HepG2 (cell line): ENCODE measurements at regions not wholly inside any gene's neighbourhood (a gene's known extent, or its start where the extent isn't known, plus 50 kb on each side); places are given as distances from the start of the nearest gene placed in this dataset.

Experiments used
- ATF2 ChIP-seq: sonication (generic); formaldehyde crosslinking; IDR thresholded peaks from 2 replicates; pipeline ENCODE4 v1.4.0; 2020; ENCODE audit warnings: missing genetic modification reagents
- ATF6 ChIP-seq: sonication (generic); formaldehyde crosslinking; conservative IDR thresholded peaks from 2 replicates; pipeline ENCODE4 v1.4.0; 2020; ENCODE audit warnings: missing genetic modification reagents
- BRD4 ChIP-seq: sonication (generic); formaldehyde crosslinking; IDR thresholded peaks from 2 replicates; pipeline ENCODE4 v1.4.0; 2020; ENCODE audit warnings: missing genetic modification reagents
- FOXC1 ChIP-seq: sonication (generic); formaldehyde crosslinking; IDR thresholded peaks from 2 replicates; pipeline ENCODE4 v1.8.0; 2022; ENCODE audit warnings: mild to moderate bottlenecking, missing genetic modification reagents, borderline replicate concordance
- MIER2 ChIP-seq: IDR thresholded peaks from 2 replicates; pipeline ENCODE4 v1.6.1; 2016; ENCODE audit warnings: missing biosample characterization, missing genetic modification reagents
- PAWR ChIP-seq: sonication (generic); formaldehyde crosslinking; IDR thresholded peaks from 2 replicates; pipeline ENCODE4 v1.4.0; 2020; ENCODE audit warnings: missing genetic modification reagents, mild to moderate bottlenecking, borderline replicate concordance
- PRDM4 ChIP-seq: sonication (generic); formaldehyde crosslinking; IDR thresholded peaks from 2 replicates; pipeline ENCODE4 v1.9.0; 2021; ENCODE audit warnings: missing genetic modification reagents, borderline replicate concordance
- TOE1 ChIP-seq: sonication (generic); formaldehyde crosslinking; IDR thresholded peaks from 2 replicates; pipeline ENCODE4 v1.4.0; 2020; ENCODE audit warnings: mild to moderate bottlenecking, missing genetic modification reagents
- ZBTB21 ChIP-seq: sonication (generic); formaldehyde crosslinking; IDR thresholded peaks from 2 replicates; pipeline ENCODE4 v1.4.0; 2020; ENCODE audit warnings: missing genetic modification reagents
- ZBTB33 ChIP-seq: sonication (generic); formaldehyde crosslinking; IDR thresholded peaks from 2 replicates; pipeline ENCODE4 v1.4.0; 2020; ENCODE audit warnings: missing genetic modification reagents
- ZBTB46 ChIP-seq: sonication (generic); formaldehyde crosslinking; IDR thresholded peaks from 2 replicates; pipeline ENCODE4 v1.4.0; 2020; ENCODE audit warnings: mild to moderate bottlenecking, missing genetic modification reagents, borderline replicate concordance
- ZNF256 ChIP-seq: sonication (generic); formaldehyde crosslinking; conservative IDR thresholded peaks from 2 replicates; pipeline ENCODE4 v1.4.0; 2020; ENCODE audit warnings: missing genetic modification reagents
- ZNF275 ChIP-seq: sonication (generic); formaldehyde crosslinking; IDR thresholded peaks from 2 replicates; pipeline ENCODE4 v1.8.0; 2022; ENCODE audit warnings: missing genetic modification reagents, mild to moderate bottlenecking, inconsistent platforms, borderline replicate concordance
- ZNF329 ChIP-seq: sonication (generic); formaldehyde crosslinking; IDR thresholded peaks from 2 replicates; pipeline ENCODE4 v1.9.0; 2021; ENCODE audit warnings: low read depth, mild to moderate bottlenecking, missing genetic modification reagents
- ZNF362 ChIP-seq: sonication (generic); formaldehyde crosslinking; IDR thresholded peaks from 2 replicates; pipeline ENCODE4 v1.4.0; 2020; ENCODE audit warnings: missing genetic modification reagents, mild to moderate bottlenecking, borderline replicate concordance

- TF ChIP-seq ATF6 (CRISPR knock-in tag) (no peak), BRD4 (CRISPR knock-in tag) (peak; percentile 61; the same call in 1 of the 2 replicates), MIER2 (CRISPR knock-in tag) (peak; percentile 66; the same call in 1 of the 2 replicates), ZNF275 (CRISPR knock-in tag) (no peak), ZNF329 (CRISPR knock-in tag) (no peak), ZBTB46 (CRISPR knock-in tag) (no peak), ZBTB21 (no peak), PRDM4 (CRISPR knock-in tag) (peak; percentile 77; the same call in 1 of the 2 replicates), ZBTB33 (CRISPR knock-in tag) (no peak), ZNF256 (peak; percentile 92; the same call in 1 of the 2 replicates), ATF2 (CRISPR knock-in tag) (no peak; the same call in 1 of the 2 replicates), FOXC1 (CRISPR knock-in tag) (peak; percentile 86), TOE1 (CRISPR knock-in tag) (no peak; the same call in 1 of the 2 replicates), ZNF362 (CRISPR knock-in tag) (peak; percentile 85), PAWR (0 out of 2 replicates have a peak, but pooled peaks have one; percentile 3)
Observed at GRCh38 chr6:26196846-26197635, 109.8 kb downstream of the HFE start (continued).
